Epithelial cell of proximal tubule (primary cell): ENCODE measurements at regions not wholly inside any gene's neighbourhood (a gene's known extent, or its start where the extent isn't known, plus 50 kb on each side); places are given as distances from the start of the nearest gene placed in this dataset.

Experiments used
- DNase-seq: peaks from one replicate; pipeline ENCODE4 v3.0.0-alpha.2; 2011; ENCODE audit warnings: low read depth
- H3K4me3 ChIP-seq: 2 replicates; pipeline ENCODE4 v1.5.1; 2011; ENCODE audit warnings: low read depth, mild to moderate bottlenecking, low read length
- CTCF ChIP-seq: conservative IDR thresholded peaks from 2 replicates; pipeline ENCODE4 v1.5.1; 2012; ENCODE audit warnings: low read depth, mild to moderate bottlenecking, low read length

GRCh38 chr17:37838276-37838675 is 85.9 kb upstream of the TBC1D3K start:
- no peak for DNase-seq
- no peak overlapping the region for H3K4me3 ChIP-seq
- no peak for TF ChIP-seq CTCF

- DNase-seq: no peak
- H3K4me3 ChIP-seq: no peak overlapping the region
- TF ChIP-seq CTCF: no peak
These were observed 87.6 kb upstream of the TBC1D3K start for GRCh38 chr17:37836593-37836992.

- no peak overlapping the region for H3K4me3 ChIP-seq
- no peak for TF ChIP-seq CTCF
- no peak for DNase-seq
These were observed 89.3 kb upstream of the HNF1B start for GRCh38 chr17:37834168-37834567.

GRCh38 chr17:37833237-37833859 is 88.5 kb upstream of the HNF1B start:
- no peak for TF ChIP-seq CTCF
- H3K4me3 ChIP-seq: no peak overlapping the region
- DNase-seq: no peak

- no peak overlapping the region for H3K4me3 ChIP-seq
- no peak for DNase-seq
- TF ChIP-seq CTCF: no peak
These were observed 87.1 kb upstream of the HNF1B start for GRCh38 chr17:37831986-37832385.

- no peak for DNase-seq
- no peak for TF ChIP-seq CTCF
- H3K4me3 ChIP-seq: no peak overlapping the region
These were observed 86.6 kb upstream of the HNF1B start for GRCh38 chr17:37831492-37831891.
